ENCODE measurements at regions not wholly inside any gene's neighbourhood (a gene's known extent, or its start where the extent isn't known, plus 50 kb on each side); places are given as distances from the start of the nearest gene placed in this dataset.
"Not testable (repeated sequence)": the region's sequence is repeated elsewhere in the genome, so short reads cannot be mapped to it uniquely, and the experiment has no call there.

DNA sequence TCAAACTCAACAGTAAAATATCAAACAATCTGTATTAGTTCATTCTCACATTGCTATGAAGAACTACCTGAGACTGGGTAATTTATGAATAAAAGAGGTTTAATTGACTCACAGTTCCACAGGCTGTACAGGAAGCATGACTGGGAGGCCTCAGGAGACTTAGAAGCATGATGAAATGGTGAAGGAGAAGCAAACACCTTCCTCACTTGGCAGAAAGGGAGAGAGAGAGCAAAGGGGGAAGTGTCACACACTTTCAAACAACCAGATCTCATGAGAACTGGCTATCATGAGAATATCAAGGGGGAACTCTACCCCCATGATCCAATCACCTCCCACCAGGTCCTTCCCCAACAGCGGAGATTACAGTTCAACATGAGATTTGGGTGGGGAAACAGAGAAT is 198.5 kb upstream of the CRIM1 start:
- not testable (repeated sequence) for DNase-seq

DNA sequence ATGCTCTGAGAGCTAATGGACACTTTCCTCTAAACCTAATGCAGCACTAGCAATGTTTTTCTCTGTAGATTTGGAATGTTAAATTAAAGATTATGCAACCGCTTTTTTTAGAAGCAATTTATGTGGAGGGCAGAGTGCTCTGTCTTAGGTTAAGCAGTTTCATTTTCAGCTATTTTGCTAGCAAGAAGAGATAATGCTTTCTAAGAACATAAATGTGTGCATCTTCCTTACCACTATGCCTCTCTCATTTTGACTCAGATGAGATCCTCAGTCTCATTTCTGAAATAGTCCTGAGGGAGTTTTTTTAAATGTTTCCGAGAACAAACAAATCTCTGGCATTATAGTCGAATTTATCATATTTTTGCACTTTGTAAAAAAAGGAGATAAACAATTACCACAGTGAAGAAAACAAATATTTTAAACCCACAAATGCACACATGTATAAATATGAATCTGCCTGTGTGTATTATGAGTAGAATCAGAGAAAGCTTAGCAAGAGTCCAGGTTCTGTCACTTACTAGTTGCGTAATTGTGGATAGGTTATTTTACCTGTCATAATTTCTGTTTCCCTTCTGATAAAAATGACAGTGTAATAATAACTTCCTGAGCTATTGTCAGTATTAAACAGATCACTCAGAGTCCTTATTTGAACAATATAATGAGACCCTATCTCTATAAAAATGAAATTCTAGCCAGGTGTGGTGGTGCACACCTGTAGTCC is 207.7 kb upstream of the CRIM1 start:
- no peak for DNase-seq

DNA sequence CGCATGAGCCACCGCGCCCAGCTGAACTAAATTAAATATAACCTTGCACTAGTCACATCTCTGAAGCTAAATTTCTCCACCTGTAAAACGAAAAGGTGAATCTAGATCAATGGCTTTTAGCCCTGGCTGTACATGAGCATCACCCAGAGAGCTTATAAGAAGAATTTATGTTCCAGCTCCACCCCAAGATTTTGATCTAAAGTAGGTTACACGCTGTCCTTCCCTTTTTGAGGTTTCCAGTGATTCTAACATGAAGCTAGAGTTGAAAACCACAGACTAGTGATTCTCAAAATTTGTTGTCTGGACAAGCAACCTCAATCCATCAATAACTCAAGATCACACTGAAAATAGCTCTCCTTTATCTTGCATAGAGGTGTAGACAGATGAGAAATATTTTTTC is 208.8 kb upstream of the CRIM1 start:
- DNase-seq = no peak

DNA sequence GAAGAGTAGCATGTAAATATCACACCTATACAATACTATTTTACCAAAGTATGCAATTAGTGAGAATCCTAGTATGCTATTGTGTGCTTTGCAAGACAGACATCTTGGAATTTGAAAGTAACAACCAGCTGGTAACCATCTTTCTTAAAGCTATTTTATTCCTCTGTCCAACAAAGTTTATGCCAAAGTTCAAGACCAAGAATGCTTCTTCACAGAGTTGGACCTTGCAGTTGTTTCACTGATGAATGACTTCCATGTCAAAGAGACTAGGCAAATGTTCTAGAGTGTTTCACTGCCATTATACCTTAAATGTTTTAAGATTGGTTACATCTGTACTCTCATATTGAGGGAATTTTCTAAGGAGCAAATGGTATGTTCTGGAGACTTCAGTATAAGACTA is 215.2 kb upstream of the CRIM1 start:
- DNase-seq = no peak

DNA sequence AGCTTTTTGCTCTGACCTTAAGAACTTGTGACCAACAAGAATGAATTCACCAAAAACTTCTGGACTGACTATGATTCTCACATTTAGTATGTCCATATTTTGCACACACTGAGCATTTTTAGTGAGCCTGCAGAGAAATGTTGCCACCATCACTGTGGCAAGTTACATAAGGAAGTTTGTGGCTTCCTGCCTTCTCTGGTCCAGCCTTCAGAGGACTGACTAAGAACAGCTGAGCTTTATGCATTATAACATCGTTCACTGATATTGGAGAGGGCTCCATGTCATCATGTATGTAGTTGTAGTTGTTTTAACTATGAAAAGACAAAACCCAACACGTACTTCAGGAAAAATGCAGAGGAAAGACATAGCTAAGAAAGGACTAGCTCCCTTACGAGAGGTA is 218.0 kb upstream of the CRIM1 start:
- no peak for DNase-seq

DNA sequence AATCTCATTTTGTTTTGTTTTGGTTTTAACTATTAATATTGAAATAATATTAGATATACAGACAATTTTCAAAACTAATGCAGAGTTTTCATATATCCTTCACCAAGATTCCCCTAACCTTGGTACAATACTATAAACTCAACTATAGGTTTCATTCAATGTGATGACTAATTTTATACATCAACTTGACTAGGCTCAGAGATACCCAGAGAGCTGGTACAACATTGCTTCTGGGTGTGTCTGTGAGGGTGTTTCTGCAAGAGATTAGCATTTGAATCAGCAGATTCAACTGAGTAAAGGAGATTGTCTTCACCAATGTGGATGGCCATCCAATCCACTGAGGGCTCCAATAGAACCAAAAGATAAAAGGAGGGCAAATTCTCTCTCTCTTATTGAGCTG is 221.3 kb upstream of the CRIM1 start:
- no peak for DNase-seq

DNA sequence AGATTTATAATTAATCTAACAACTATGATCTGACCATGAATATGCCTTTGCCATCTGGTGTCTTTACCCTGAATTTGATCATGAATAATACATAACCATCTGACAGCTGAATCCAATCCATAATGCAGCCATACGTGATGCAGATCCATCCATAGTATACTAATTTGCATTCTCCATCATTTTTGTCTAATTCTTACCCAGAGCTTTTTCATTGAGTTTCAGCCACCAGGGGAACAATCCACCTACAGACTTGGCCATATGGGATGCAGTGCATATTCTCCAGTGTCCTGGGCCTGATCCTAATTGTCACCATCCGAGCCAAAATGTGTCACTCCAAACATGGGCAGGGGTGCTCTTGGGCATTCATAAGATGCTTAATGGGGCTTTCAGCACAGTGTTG is 227.2 kb upstream of the CRIM1 start:
- DNase-seq = no peak

DNA sequence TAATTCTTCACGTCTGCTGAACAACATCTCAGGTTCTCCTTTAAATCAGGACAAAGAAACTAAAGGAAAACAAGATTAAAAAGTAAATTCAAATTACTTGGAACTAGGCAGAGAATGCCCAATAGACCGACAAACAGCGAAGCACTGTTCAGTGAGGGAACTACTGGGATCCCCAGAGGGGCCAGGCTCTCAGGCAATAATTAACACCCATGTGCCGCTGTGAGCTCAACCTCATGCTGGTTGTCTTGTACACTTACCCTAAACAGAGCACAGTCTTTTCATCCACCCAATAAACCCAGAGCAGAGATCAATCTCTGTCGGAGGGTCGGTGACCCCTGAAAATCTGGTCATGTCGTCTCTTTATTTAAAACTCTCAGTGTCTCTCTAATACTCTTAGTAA is 229.9 kb upstream of the CRIM1 start:
- DNase-seq = no peak

DNA sequence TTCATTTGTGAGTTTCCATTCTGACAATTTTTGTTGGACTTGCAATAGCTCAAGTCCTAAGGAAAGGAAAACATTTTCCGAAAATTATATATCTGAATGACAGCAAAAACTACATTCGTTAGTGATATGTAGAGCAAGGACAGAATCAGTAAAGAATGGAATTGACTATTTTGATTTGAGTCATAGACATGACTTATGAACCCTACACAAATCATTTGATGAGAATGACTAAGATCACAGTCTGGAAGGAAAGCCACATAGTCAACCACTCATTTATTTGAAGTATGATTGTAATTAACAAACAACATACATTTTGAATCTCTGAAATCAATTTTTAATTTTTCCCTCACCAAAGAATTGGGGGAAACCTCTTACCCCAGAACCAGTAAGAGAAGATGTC is 231.6 kb upstream of the CRIM1 start:
- no peak for DNase-seq

DNA sequence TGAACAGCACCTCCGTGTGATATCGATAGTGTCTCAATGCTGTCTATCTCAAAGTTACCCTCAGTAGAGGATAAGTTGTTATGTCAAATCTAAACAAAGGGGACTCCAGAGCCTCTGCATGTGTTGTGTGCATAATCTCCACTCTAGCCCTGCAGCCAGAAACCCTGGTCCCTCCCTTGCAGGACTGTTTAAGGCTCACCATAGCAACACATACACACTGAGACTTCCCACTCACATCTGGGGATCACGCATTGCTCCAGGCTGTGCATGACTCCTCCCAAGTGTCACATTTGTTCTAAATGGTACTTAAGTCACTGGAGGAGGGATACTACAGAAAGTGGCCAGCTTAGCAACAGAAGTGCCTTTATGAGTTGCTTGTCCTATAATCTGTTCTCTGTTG is 258.6 kb upstream of the CRIM1 start:
- no peak for DNase-seq

DNA sequence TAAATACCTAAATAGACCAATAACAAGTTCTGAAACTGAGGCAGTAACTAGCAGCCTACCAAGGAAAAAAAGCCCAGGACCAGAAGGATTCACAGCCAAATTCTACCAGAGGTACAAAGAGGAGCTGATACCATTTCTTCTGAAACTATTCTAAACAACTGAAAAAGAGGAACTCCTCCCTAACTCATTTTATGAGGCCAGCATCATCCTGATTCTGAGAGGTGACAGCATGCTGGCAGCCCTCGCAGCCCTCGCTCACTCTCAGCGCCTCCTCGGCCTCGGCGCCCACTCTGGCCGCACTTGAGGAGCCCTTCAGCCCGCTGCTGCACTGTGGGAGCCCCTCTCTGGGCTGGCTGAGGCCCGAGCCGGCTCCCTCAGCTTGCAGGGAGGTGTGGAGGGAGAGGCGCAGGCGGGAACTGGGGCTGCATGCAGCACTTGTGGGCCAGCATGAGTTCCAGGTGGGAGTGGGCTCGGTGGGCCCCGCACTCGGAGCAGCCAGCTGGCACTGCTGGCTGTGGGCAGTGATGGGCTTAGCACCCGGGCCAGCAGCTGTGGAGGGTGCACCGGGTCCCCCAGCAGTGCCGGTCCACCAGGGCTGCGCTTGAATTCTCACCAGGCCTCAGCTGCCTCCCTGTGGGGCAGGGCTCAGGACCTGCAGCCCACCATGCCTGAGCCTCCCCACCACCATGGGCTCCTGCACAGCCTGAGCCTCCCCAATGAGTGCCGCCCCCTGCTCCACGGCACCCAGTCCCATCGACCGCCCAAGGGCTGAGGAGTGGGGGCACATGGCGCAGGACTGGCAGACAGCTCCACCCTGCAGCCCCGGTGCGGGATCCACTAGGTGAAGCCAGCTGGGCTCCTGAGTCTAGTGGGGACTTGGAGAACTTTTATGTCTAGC is 263.5 kb upstream of the CRIM1 start:
- DNase-seq = not testable (repeated sequence)

DNA sequence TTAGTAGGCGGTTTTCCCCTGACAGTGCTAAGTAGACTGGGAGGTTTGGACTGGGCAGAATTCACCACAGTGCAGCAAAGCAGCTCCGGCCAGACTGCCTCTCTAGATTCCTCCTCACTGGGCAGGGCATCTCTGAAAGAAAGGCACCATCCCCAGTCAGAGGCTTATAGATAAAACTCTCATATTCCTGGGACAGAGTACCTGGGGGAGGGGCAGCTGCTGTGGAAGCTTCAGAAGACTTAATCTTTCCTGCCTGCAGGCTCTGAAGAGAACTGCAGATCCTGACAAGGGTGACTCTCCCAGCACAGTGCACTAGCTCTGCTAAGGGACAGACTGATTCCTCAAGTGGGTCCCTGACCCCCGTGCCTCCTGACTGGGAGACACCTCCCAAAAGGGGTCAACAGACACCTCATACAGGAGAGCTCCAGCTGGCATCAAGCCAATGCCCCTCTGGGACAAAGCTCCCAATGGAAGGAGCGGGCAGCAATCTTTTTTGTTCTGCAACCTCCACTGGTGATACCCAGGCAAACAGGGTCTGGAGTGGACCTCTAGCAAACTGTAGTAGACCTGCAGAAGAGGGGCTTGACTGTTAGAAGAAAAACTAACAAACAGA is 266.8 kb upstream of the CRIM1 start:
- DNase-seq = no peak

DNA sequence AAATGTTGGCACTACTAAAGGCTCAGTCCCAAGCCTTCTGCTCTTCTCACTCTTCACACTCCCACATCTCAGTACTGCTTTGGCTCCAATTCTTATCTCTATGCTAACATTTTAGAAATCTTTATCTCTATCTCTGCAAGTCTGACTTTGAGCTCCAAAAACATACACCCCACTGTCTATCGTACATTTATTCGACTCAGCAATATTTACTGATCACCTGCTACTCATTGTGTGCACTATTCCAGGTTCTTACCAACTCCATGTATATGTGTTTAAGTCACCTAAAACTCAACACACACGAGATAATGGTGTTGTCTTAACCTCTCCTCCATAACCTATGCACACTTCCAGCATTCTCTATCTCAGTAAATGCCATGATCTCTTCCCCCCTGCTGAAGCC is 268.2 kb upstream of the CRIM1 start:
- no peak for DNase-seq

DNA sequence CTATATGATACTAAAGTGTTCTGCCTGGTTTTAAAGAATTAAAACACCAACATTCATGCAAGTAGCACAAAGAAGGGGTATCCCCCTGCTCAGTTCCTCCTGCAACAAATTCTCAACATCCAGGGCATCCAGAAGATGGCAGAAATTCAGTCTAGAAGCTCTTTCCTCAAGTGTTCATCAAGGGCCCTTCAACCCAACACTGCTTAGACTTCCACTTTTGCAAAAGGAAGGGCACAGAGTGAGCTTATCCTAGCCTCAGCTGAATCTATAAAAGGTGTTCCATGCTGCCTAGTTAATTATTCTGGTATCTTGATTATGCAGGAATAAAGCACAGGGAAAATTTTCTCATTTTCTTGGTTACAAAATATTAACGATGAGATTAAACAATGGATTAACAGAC is 275.8 kb upstream of the CRIM1 start:
- no peak for DNase-seq

DNA sequence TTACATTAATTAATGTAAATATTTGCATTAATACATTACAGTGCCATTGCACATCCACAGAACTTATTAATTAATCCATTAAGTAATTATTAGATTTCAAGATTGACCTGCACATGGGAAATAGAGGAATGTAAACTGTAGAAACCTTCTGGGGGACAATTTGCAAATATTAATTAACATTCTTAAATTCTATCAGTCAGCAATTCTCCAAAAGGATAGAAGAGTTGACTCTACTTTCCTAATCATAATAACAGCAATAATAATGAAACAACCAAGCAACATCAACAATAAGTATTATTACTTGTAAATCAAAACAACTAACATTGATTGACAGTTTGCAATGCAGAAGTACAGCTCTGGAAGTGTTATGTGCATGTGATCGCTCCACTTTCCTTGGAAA is 281.6 kb upstream of the CRIM1 start:
- DNase-seq = no peak

DNA sequence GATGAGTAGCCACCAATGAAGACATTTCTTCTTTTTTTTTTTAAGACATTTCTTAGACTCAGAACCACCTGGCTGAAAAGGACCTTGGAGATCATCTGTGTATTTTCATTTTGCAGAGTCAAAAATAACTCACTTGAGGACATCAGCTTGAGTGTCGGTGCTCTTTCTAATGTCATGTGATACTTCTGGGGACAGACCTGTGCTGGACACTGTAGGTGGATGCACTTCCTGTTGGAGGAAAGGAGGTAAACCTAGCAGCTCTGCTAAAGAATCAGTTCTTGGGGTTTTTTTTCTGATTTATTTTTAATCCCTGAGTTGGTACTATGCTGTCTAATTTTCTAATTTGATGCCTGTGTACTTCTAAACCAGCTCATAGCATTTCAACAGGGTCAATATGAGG is 283.9 kb upstream of the CRIM1 start:
- DNase-seq = no peak

DNA sequence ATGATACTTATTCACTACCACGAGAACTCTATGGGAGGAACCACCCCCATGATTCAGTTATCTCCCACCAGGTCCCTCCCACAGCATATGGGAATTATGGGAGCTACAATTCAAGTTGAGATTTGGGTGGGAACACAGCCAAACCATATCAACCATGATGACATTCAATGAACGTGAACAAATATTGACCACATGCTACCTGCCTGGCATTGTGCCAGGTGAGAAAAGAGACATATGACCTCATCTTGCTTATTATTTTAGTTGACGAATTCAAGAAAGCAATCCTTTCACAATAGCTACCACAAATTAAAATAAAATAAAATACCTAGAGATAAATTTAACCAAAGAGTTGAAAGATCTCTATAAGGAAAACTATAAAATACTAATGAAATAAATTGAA is 286.5 kb upstream of the CRIM1 start:
- DNase-seq = no peak

DNA sequence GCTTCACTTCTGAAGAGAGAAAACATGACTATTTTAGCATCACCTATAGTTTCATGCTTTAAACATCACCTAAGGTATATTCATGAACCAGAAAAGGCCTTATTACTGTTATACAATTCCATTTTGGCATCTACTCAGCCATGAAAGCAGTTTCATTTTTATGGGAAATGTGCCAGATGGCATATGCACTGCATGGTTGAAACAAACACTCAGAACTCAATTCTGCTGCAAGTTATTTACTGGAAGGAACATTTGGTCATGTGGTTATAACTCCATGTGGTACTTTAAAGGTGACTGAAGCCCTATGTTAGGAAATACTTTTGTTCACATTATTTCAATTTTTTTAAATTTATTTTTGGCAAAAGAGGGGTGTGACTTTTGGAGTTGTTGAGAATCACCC is 287.5 kb upstream of the CRIM1 start:
- no peak for DNase-seq

DNA sequence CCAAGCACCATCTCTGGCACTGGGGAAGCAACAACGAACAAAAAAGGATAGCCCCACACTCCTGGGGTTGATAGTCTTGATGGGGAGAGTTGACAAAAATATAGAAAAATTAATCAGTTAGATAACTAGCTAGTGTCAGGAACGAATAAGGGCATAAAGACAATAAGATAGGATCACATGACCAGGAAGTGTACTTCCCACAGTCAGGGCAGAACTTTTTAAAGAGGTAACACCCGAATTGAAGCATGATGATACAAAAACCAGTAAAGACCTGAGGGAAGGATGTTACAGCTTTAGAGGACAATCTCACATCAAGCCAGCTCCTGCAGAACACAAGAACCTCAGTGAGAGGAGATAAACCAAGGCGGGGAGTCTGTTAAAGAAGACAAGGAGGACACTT is 295.4 kb upstream of the CRIM1 start:
- DNase-seq = no peak

DNA sequence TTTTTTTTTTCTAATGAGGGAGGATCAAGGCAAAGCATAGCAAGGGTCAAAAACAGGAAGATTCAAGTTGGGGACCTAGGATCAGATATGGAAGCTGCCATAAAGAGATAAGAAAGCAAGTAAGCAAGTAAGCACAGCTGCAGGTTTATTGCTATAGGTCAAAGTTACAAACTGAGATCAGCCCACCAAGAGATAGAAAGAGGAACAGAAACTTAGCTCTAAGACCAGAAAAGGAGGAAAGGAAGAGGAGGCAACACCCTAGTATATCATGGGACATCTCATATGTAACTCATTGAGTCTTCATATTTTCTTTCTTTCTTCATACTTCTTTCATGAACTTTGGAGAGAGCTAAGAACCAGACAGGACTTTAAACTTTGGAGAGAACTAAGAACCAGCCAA is 295.9 kb upstream of the CRIM1 start:
- DNase-seq = no peak

DNA sequence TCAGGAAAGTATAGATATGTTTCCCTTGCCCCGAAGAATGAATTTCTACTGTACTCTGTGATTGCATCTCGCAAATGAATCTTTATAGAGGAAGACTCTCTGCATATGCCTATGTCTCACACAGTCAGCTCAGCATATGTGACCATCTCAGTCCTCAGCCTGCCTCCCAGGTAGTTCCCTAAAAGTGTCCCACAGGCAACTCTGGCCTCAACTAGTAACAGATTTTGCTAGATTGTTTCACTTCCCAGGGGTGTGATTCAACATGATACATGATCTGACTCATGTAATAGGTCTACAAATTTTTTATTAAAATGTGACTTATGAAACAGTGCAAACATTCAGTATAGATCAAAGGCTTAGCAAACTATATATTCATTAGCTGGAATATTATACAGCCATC is 296.6 kb upstream of the CRIM1 start:
- DNase-seq = no peak

DNA sequence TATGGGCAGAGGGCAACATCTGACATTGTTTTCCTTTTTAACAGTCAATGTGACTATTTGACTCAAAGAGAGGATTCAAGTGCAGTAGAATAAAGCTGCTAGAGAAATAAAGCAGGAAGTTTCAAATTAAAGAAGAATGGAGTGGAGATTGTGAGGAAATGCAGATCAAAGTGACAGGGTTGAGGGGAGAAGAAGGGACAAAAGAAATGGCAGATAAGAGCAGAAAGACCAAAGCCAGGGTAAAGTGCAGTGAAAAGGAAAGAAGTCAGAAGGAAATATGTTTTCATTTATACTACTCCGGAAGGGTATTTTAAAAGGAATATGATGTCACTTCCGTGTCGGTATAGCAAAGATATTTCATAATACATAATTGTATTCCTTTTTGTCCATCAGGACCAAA is 297.5 kb upstream of the CRIM1 start:
- no peak for DNase-seq

DNA sequence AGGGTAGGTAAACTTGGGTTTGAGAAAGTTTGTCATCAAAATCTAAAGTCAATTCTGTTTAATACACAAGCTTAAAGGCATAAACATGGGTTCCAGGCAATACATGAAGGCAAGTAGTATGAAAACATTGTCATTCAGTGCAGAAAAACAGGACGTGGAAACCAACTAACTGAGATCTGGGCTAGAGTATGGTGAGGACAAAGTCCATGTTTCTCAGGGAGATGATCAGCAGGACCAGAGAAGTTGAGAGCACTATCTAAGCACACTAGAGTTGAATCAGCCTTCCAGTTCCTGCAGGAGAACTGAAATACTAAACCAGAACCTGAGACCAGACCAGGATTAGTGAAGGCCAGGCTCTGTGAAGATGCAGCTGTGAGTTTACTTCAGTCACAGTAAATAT is 302.8 kb upstream of the CRIM1 start:
- no peak for DNase-seq

DNA sequence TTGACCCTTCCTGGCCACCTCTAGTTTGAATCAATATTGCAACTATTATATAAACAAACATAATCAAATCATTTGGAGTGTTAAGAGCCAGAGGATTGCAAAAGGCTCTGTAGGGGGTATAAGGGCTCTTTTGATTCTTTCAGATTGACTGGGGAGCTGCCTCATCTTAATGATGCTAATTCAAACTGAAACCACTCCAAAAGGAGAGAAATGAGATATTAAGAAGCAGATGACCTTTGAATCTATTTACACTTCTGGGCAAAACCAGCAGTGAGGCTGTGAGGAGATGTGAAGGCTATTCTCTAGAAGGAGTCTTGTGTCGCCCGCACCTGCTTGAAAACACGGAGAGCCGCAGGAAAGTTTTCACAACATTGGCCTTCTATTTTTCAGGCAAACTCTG is 311.2 kb upstream of the CRIM1 start:
- DNase-seq = no peak
